MCF 10A (cell line): ENCODE measurements at regions not wholly inside any gene's neighbourhood (a gene's known extent, or its start where the extent isn't known, plus 50 kb on each side); places are given as distances from the start of the nearest gene placed in this dataset.

Experiments used
- BruUV-seq: library from RNA; stranded (reverse); fragments of 400-500 nt; replicated peaks from 2 replicates; lab custom pipeline; 2021; lab: Mats Ljungman, UMichigan
- CTCF ChIA-PET: fragments of 300-600 bp; sonication (Branson Sonifier 250); formaldehyde crosslinking; extraction: SDS; loops from one replicate; lab custom pipeline; 2021; ENCODE audit warnings: antibody characterized with exemption, inconsistent platforms; lab: Yijun Ruan, JAX
- POLR2A ChIA-PET: fragments of 300-600, 350-650 bp; sonication (Branson Sonifier 250); formaldehyde crosslinking; extraction: SDS; loops from one replicate; lab custom pipeline; 2020; ENCODE audit warnings: antibody characterized with exemption, inconsistent platforms; lab: Yijun Ruan, JAX
- DNase-seq: peaks from one replicate; pipeline ENCODE4 v3.0.0-alpha.2; 2018; ENCODE audit not compliant: unreplicated experiment
- H3K27ac Mint-ChIP-seq: one replicate; pipeline ENCODE4 v1.8.0; 2022; ENCODE audit warnings: mild to moderate bottlenecking, low read depth, mixed read lengths; ENCODE audit not compliant: unreplicated experiment
- H3K27me3 Mint-ChIP-seq: one replicate; pipeline ENCODE4 v1.8.0; 2022; ENCODE audit warnings: mixed read lengths; ENCODE audit not compliant: insufficient read depth, unreplicated experiment
- H3K36me3 Mint-ChIP-seq: one replicate; pipeline ENCODE4 v1.8.0; 2022; ENCODE audit warnings: mild to moderate bottlenecking, moderate library complexity, mixed read lengths; ENCODE audit not compliant: insufficient read depth, unreplicated experiment
- H3K4me1 Mint-ChIP-seq: one replicate; pipeline ENCODE4 v1.8.0; 2022; ENCODE audit warnings: mixed read lengths; ENCODE audit not compliant: insufficient read depth, unreplicated experiment
- H3K4me3 Mint-ChIP-seq: one replicate; pipeline ENCODE4 v1.8.0; 2022; ENCODE audit warnings: mild to moderate bottlenecking, moderate library complexity, mixed read lengths; ENCODE audit not compliant: unreplicated experiment
- H3K9me3 Mint-ChIP-seq: one replicate; pipeline ENCODE4 v1.8.0; 2022; ENCODE audit warnings: mixed read lengths; ENCODE audit not compliant: unreplicated experiment
- CTCF ChIP-seq: fragments of 200-600 bp; IDR thresholded peaks from one replicate; pipeline ENCODE4 v1.8.0; 2022; ENCODE audit warnings: antibody characterized with exemption, mild to moderate bottlenecking; ENCODE audit not compliant: unreplicated experiment
- intact Hi-C: fragments of 100-400 bp; cut with micrococcal nuclease; formaldehyde crosslinking; loops from 2 replicates; pipeline ENCODE4 v1.14.1; 2022

- Mint-ChIP-seq H3K27ac (no peak overlapping the region), H3K36me3 (no peaks in the 10 kb centered on the region), H3K4me3 (no peak overlapping the region), H3K9me3 (no peaks in the 10 kb centered on the region), H3K27me3 (no peaks in the 10 kb centered on the region), H3K4me1 (no peaks in the 10 kb centered on the region)
- BruUV-seq: no TSS peak
- no peak for DNase-seq
- POLR2A ChIA-PET: interaction anchor here (0.6 kb wide), 1 partner anchor 349 kb away, joined by 3 read pairs; no protein-coding TSS in a partner anchor
- CTCF ChIA-PET: interaction anchor here (0.6 kb wide), 1 partner anchor 590 kb away, joined by 6 read pairs; no protein-coding TSS in a partner anchor
- intact Hi-C loops: no loop called here
- no peak for TF ChIP-seq CTCF
Measured at GRCh38 chr4:127224556-127224955, 408.2 kb upstream of the INTU start.

DNA sequence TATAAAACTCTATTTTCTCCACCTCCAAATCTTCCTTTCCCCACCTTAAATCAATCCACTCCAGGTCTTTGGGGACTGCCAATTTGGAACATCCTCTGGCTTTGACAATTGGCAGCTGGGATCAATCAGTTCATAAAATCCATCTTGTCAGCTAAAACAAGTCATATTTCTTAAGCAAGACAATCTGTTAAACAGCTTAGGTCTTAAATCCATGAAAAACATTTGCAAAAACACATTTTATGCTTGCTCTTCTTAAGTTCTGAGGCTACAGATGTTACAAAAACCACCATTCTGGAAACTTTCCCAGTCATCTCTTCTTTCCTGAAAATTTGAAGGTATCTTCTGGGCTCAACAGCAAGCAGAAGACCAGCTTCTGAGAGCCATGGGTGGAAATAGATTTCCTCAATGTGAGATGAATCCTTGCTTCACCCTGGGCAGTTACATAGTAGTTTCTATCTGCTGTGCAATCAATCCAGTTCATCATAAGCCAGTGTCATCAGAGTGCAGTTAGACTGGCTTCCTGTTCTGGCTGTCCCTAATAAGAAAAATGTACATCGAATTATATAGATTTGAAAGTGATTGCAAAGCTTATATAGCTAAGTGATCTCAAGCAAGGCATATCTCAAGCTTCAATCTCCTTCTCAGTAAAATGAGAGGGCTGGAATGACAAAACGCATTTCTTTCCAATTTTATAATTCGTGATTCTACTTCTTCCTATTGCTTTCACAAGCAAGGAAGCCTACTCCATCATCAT lies 402.7 kb upstream of the INTU start:
- ChIA-PET CTCF (interaction anchor here (1.4 to 1.5 kb wide), 2 partner anchors 10 to 13 kb away, joined by 4 to 5 read pairs; no protein-coding TSS in a partner anchor), POLR2A (no interaction called here)
- H3K4me1 Mint-ChIP-seq: no peaks in the 10 kb centered on the region
- no TSS peak for BruUV-seq
- no peaks in the 10 kb centered on the region for H3K27me3 Mint-ChIP-seq
- H3K4me3 Mint-ChIP-seq: no peak overlapping the region
- no peak for DNase-seq
- no peak for TF ChIP-seq CTCF
- no peaks in the 10 kb centered on the region for H3K9me3 Mint-ChIP-seq
- H3K27ac Mint-ChIP-seq: no peak overlapping the region
- no peaks in the 10 kb centered on the region for H3K36me3 Mint-ChIP-seq
- intact Hi-C loops: no loop called here

DNA sequence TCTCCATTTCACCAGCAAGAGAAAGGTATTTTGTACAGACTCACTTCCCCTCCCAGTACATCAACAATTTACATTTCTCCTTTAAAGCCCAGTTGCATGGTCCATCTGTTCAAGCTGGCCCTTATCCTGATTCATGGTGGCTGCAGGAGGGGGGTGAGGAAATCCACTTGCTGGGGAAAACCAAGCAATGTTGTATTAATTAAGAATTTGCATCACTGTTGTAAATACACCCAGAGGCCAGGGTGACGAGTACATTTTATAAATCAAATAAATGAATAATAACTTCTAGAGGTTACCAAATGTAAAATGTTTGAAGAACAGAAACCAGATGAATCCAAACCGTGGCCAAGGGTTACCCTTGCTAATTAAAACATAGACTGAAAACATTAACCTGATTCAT lies 395.9 kb upstream of the INTU start:
- ChIA-PET POLR2A (no interaction called here), CTCF (interaction anchor here (0.6 to 0.7 kb wide), 2 partner anchors 16 to 623 kb away, joined by 3 read pairs; no protein-coding TSS in a partner anchor)
- Mint-ChIP-seq H3K9me3 (no peaks in the 10 kb centered on the region), H3K36me3 (no peaks in the 10 kb centered on the region), H3K27ac (no peak overlapping the region), H3K4me3 (no peak overlapping the region), H3K27me3 (no peaks in the 10 kb centered on the region), H3K4me1 (no peaks in the 10 kb centered on the region)
- no peak for DNase-seq
- no TSS peak for BruUV-seq
- intact Hi-C loops: no loop called here
- no peak for TF ChIP-seq CTCF

DNA sequence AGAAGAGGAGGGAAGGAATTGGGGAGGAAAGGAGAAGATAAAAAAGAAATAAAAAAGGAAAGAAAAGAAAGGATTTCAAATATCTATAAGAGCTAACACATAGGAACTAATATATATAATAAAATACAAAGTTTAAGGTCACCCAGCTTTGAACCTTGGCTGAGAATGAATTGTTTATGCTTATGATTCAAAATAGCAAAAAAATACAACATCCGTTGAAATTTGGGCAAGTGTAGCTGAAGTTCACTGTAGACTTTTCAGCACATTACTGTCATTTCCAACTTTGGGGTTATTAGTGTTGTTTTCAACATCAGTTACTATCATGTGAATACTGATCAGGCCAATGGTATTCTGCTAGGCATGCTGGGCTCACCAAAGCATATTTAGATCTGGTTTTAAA lies 395.2 kb upstream of the INTU start:
- Mint-ChIP-seq H3K4me3 (no peak overlapping the region), H3K4me1 (no peaks in the 10 kb centered on the region), H3K27me3 (no peaks in the 10 kb centered on the region), H3K36me3 (no peaks in the 10 kb centered on the region), H3K27ac (no peak overlapping the region), H3K9me3 (no peaks in the 10 kb centered on the region)
- no TSS peak for BruUV-seq
- ChIA-PET CTCF (no interaction called here), POLR2A (interaction anchor here (0.6 kb wide), 1 partner anchor 16 kb away, joined by 3 read pairs; no protein-coding TSS in a partner anchor)
- intact Hi-C loops: no loop called here
- no peak for TF ChIP-seq CTCF
- DNase-seq: no peak
